ENCODE measurements at regions not wholly inside any gene's neighbourhood (a gene's known extent, or its start where the extent isn't known, plus 50 kb on each side); places are given as distances from the start of the nearest gene placed in this dataset.
A peak's percentile ranks its signal among the peaks of the same experiment; 100 is the strongest.

DNA sequence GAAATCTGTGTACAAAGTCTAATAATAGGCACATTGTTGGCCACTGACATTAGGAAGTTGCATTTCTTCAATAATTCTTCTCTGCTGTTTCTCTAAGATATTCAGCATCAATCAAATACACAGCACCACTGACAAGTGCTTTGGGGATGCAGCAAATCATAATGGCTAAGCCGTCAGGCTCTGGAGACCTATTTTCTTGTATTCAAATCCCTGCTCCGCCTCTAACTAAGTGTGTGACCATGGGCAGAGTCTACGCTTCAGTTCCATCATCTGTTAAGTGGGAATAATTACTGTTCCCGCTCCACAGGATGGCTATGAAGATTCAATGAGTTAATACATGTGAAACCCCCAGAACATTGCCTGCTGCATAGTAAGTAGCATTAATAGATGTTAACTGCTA is 176.9 kb downstream of the ADGRL4 start:
- H3K4me3 ChIP-seq (ENCODE audit: low read depth, low read length), result no peak overlapping the region
- TF ChIP-seq, protein P1, sequence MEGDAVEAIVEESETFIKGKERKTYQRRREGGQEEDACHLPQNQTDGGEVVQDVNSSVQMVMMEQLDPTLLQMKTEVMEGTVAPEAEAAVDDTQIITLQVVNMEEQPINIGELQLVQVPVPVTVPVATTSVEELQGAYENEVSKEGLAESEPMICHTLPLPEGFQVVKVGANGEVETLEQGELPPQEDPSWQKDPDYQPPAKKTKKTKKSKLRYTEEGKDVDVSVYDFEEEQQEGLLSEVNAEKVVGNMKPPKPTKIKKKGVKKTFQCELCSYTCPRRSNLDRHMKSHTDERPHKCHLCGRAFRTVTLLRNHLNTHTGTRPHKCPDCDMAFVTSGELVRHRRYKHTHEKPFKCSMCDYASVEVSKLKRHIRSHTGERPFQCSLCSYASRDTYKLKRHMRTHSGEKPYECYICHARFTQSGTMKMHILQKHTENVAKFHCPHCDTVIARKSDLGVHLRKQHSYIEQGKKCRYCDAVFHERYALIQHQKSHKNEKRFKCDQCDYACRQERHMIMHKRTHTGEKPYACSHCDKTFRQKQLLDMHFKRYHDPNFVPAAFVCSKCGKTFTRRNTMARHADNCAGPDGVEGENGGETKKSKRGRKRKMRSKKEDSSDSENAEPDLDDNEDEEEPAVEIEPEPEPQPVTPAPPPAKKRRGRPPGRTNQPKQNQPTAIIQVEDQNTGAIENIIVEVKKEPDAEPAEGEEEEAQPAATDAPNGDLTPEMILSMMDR (IDR thresholded peaks at IDR 0.05; ENCODE audit: borderline replicate concordance, insufficient read depth, low read depth, low read length), result no peak

DNA sequence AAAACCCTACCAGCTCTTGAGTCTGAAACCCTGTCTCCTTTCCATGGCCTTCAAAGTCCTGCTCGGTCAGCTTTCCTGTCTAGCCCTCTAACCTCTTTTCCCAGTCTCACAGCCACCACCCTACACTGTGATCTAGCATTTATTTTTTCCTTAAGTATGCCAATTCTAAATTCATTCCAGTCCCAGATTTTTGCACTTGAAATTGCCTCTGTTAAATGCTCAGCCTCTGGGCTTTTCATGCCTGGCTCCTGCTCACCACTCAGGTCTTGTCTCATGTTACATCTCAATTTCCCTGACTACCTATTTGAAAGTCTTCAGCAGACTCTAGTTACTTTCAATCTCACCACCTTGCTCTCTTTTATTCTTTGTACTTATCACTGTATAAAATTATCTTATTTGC is 176.2 kb downstream of the ADGRL4 start:
- TF ChIP-seq, protein P1 (IDR thresholded peaks at IDR 0.05; ENCODE audit: borderline replicate concordance, insufficient read depth, low read depth, low read length), result no peak
- no peak overlapping the region for H3K4me3 ChIP-seq (ENCODE audit: low read depth, low read length)

DNA sequence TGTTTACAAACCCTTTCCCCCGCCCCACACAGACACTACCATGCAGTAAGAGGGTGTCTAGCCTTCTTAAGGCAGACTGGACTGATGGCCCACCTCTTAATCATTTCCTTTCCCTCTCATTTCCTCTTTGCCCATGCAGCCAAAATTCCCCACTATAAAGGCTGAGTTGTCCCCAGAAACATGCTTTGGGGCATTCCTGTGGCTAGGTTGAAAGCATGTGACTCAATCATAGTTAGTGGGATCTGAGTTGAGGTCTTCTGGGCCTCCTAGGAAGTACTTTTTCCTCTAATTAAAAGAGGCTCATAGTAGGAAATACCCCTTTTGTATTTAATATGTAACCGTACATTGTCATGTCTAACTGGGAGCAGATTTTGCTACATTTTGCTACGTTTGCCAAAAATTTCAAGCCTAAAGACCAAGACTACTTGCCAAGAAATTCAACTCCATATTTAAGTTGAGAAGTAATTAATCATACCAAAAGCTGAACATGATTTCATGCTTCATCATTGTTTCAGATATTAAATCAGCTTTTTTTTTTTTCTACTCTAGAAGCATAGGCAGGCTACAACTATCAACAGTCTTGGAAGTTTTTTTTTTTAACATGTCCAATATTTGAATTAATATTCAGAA is 174.7 kb downstream of the ADGRL4 start:
- TF ChIP-seq, protein P1 (IDR thresholded peaks at IDR 0.05; ENCODE audit: borderline replicate concordance, insufficient read depth, low read depth, low read length), result no peak
- H3K4me3 ChIP-seq (ENCODE audit: low read depth, low read length), result no peak overlapping the region

DNA sequence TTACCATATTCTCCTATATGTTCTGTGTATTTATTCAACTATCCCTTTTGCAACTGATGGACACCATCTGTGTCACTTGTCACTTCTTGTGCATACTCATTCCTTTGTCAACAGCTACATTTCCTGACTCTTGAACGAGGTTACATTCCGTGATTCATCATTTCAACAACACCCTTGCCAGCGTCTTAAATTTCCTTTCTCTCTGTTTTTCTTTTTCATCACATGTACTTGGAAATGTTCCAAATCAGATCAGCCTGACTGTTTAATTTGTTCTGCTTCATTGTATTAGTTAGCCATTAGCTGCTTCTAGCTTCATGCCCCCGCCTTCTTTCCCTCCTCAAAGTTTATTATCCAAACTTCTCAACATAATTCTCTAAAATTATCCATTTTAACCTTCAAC is 173.0 kb downstream of the ADGRL4 start:
- no peak overlapping the region for H3K4me3 ChIP-seq (ENCODE audit: low read depth, low read length)
- TF ChIP-seq, protein P1 (IDR thresholded peaks at IDR 0.05; ENCODE audit: borderline replicate concordance, insufficient read depth, low read depth, low read length), result no peak

DNA sequence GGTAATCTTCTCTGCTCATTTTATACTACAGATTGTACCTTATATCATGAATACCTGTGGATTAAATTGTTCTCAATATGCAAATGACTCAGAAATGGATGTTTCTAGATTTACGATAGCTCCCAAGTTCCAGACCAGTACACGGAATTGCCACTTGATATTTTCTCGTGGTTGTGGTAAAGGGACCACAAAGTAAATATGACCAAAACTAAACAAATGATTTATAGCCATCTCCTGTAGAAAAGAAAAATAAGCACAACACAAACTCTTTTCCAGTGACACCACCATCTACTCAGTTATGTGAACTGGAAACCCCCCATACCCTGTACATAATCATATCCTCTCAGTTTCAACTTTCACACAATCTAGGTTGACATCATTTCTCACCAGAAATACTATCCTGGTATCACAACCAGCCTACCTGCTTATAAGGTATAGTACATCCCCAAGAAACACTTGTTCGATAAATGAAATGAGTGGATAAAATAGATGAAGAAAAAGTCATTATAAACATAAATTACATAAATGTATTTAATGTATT is 172.3 kb downstream of the ADGRL4 start:
- TF ChIP-seq, protein P1 (IDR thresholded peaks at IDR 0.05; ENCODE audit: borderline replicate concordance, insufficient read depth, low read depth, low read length), result no peak
- H3K4me3 ChIP-seq (ENCODE audit: low read depth, low read length), result no peak overlapping the region

DNA sequence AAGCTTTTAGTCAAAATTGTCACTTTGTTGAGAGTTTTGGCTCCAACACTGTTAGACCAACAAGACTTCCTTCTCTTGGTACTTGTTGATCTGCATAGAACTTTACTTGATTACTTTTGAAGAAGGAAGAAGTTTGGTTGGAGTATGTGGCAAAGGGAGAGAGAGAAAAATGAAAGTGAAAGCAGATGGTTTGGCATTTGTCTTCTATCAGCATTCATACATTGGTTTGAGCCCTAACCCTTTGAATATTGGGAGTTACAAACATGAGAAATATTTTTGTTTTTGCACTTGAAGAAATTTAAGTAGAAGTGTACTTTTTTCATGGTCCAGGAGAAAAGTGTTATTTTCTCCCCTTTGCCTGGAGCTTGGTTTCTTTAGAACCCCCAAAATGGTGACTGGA is 169.8 kb downstream of the ADGRL4 start:
- H3K4me3 ChIP-seq (ENCODE audit: low read depth, low read length), result no peak overlapping the region
- TF ChIP-seq, protein P1 (IDR thresholded peaks at IDR 0.05; ENCODE audit: borderline replicate concordance, insufficient read depth, low read depth, low read length), result no peak

DNA sequence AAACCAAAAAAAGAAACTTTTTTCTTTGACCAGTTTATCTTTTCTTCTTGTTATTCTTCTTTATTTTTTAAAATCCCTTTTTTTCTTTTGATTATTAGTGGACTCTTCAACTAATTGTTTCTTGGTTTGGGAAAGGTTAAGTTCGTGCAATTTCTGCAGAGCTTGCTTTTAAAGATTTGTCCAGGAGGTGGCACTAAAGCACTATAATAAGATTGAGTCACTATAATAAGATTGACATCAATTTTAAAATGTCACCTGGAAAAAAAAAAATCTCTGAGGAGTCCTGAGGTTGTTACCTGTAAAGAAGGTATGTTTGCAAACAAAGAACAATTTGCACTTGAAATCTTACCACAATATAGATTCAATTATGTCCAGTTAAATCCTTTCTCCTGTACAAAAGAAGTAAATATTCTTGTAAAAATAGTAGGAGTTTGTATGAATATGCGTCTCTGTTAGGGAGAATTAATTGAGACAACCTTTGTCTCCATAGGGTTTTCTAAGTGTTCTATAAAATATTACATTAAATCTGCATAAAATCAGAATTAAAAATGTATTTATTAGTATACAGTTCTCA is 166.7 kb downstream of the ADGRL4 start:
- H3K4me3 ChIP-seq (ENCODE audit: low read depth, low read length), result no peak overlapping the region
- TF ChIP-seq, protein P1 (IDR thresholded peaks at IDR 0.05; ENCODE audit: borderline replicate concordance, insufficient read depth, low read depth, low read length), result 0 out of 2 replicates have a peak, but pooled peaks have one; percentile 11
